ENCODE measurements at regions not wholly inside any gene's neighbourhood (a gene's known extent, or its start where the extent isn't known, plus 50 kb on each side); places are given as distances from the start of the nearest gene placed in this dataset.

DNA sequence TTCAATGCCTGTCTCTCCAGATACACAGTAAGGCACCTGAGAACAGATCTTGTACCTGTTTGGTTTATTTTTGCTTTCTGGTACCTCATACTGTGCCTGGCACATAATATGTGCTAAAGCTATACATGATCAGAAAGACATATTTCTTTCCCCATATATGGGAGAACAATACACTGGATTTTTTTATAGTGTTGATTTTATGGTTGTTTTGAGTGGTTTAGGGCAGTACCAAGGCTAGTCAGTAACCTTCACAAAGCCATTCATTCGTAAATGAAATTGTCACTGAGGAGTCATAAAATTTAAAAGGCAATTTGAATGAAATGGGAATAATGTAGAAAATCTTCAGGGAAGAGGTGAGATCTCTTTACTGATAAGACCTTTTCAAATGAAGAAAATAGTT, 810.2 kb downstream of the TUSC7 start:
- no peaks in the 10 kb centered on the region for H4K20me1 ChIP-seq (ENCODE audit: insufficient read depth)
- no peaks in the 10 kb centered on the region for H3K9me3 ChIP-seq
- H2AFZ ChIP-seq (ENCODE audit: low read depth) = no peak overlapping the region
- TF ChIP-seq NRF1 (IDR thresholded peaks at IDR 0.05; ENCODE audit: low read depth, low read length) (no peak), TCF12 (IDR thresholded peaks at IDR 0.05) (no peak), RCOR1 (IDR thresholded peaks at IDR 0.05; ENCODE audit: low read length) (no peak)
- TF ChIP-seq, protein P1, sequence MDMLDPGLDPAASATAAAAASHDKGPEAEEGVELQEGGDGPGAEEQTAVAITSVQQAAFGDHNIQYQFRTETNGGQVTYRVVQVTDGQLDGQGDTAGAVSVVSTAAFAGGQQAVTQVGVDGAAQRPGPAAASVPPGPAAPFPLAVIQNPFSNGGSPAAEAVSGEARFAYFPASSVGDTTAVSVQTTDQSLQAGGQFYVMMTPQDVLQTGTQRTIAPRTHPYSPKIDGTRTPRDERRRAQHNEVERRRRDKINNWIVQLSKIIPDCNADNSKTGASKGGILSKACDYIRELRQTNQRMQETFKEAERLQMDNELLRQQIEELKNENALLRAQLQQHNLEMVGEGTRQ (IDR thresholded peaks at IDR 0.05; ENCODE audit: borderline replicate concordance, low read depth, low read length) = no peak
- TF ChIP-seq, protein P2, sequence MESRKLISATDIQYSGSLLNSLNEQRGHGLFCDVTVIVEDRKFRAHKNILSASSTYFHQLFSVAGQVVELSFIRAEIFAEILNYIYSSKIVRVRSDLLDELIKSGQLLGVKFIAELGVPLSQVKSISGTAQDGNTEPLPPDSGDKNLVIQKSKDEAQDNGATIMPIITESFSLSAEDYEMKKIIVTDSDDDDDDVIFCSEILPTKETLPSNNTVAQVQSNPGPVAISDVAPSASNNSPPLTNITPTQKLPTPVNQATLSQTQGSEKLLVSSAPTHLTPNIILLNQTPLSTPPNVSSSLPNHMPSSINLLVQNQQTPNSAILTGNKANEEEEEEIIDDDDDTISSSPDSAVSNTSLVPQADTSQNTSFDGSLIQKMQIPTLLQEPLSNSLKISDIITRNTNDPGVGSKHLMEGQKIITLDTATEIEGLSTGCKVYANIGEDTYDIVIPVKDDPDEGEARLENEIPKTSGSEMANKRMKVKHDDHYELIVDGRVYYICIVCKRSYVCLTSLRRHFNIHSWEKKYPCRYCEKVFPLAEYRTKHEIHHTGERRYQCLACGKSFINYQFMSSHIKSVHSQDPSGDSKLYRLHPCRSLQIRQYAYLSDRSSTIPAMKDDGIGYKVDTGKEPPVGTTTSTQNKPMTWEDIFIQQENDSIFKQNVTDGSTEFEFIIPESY (IDR thresholded peaks at IDR 0.05; ENCODE audit: borderline replicate concordance, low read depth) = no peak
- H3K9ac ChIP-seq = no peak overlapping the region
- H3K4me2 ChIP-seq = no peak overlapping the region
- ChIA-PET POLR2A (no interaction called here), CTCF (interaction anchor here (1.1 kb wide), 1 partner anchor 79 kb away, joined by 3 read pairs; no protein-coding TSS in a partner anchor)
- peaks cover 4 to 9% of the 10 kb centered on the region in 2 experiments; a peak in 2 of 4 replicates for H3K4me1 ChIP-seq (ENCODE audit: control insufficient read depth in 1 of 2, insufficient read depth in 2 of 2, low read depth in 1 of 2, low read length in 1 of 2)
- H3K4me3 ChIP-seq (ENCODE audit: low read depth in 2 of 2, low read length in 1 of 2) = no peak overlapping the region
- DNase-seq = no peak
- H3K27ac ChIP-seq (ENCODE audit: low read depth in 2 of 2, low read length in 1 of 2) = no peak overlapping the region
- no peaks in the 10 kb centered on the region for H3F3A ChIP-seq (replicated peaks; ENCODE audit: insufficient read depth)
- no peaks in the 10 kb centered on the region for H3K36me3 ChIP-seq (replicated peaks in 1 of 2; ENCODE audit: control insufficient read depth in 1 of 2, insufficient read depth in 2 of 2, low read length in 1 of 2)
- H3K9me2 ChIP-seq = no peaks in the 10 kb centered on the region
- H3K27me3 ChIP-seq (ENCODE audit: insufficient read depth) = no peaks in the 10 kb centered on the region
- H3K79me2 ChIP-seq (ENCODE audit: insufficient read depth) = no peaks in the 10 kb centered on the region
- WGBS (ENCODE audit: low lambda C conversion rate) = 97% methylated on average over 1 of the region's 1 CpG

DNA sequence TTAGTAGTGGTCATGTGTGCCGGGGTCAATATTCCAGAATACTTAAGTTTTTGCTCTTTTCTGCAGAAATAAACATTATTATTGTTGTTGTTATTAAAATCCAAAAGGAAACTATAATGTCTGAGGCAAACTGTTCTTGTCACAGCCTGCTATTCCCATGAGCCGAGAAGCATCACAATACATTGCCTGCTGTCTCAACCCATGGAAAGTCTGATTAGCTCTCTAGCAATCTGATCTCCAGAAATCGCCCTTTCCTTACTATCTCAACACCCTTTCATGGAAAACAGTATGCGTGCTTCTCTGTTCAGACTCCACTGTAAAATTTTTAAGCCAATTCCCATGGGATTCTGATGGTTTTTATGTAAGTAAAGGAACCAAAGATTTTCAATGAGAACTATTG, 811.0 kb downstream of the TUSC7 start:
- Histone ChIP-seq H3K9me3 (no peaks in the 10 kb centered on the region), H3K4me2 (no peak overlapping the region), H4K20me1 (ENCODE audit: insufficient read depth) (no peaks in the 10 kb centered on the region), H3K79me2 (ENCODE audit: insufficient read depth) (no peaks in the 10 kb centered on the region), H3K4me3 (ENCODE audit: low read depth in 2 of 2, low read length in 1 of 2) (no peak overlapping the region), H3K27ac (ENCODE audit: low read depth in 2 of 2, low read length in 1 of 2) (no peak overlapping the region), H3F3A (replicated peaks; ENCODE audit: insufficient read depth) (no peaks in the 10 kb centered on the region), H3K9me2 (no peaks in the 10 kb centered on the region), H2AFZ (ENCODE audit: low read depth) (no peak overlapping the region), H3K27me3 (ENCODE audit: insufficient read depth) (no peaks in the 10 kb centered on the region), H3K36me3 (replicated peaks in 1 of 2; ENCODE audit: control insufficient read depth in 1 of 2, insufficient read depth in 2 of 2, low read length in 1 of 2) (no peaks in the 10 kb centered on the region), H3K4me1 (ENCODE audit: control insufficient read depth in 1 of 2, insufficient read depth in 2 of 2, low read depth in 1 of 2, low read length in 1 of 2) (peaks cover 6 to 9% of the 10 kb centered on the region in 2 experiments; a peak in 2 of 4 replicates), H3K9ac (no peak overlapping the region)
- 85% methylated on average over 4 of the region's 4 CpGs for WGBS (ENCODE audit: low lambda C conversion rate)
- DNase-seq = no peak
- ChIA-PET CTCF (interaction anchor here (0.6 kb wide), 1 partner anchor 572 kb away, joined by 3 read pairs; no protein-coding TSS in a partner anchor), POLR2A (no interaction called here)
- TF ChIP-seq TEAD4 (IDR thresholded peaks at IDR 0.05; ENCODE audit: borderline replicate concordance, insufficient read depth) = no peak
- TF ChIP-seq, protein P3, sequence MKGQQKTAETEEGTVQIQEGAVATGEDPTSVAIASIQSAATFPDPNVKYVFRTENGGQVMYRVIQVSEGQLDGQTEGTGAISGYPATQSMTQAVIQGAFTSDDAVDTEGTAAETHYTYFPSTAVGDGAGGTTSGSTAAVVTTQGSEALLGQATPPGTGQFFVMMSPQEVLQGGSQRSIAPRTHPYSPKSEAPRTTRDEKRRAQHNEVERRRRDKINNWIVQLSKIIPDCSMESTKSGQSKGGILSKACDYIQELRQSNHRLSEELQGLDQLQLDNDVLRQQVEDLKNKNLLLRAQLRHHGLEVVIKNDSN (IDR thresholded peaks at IDR 0.05; ENCODE audit: borderline replicate concordance, low read depth) = no peak
- TF ChIP-seq ELF1 (IDR thresholded peaks at IDR 0.05) = no peak
